ENCODE measurements at regions not wholly inside any gene's neighbourhood (a gene's known extent, or its start where the extent isn't known, plus 50 kb on each side); places are given as distances from the start of the nearest gene placed in this dataset.
"Not testable (repeated sequence)": the region's sequence is repeated elsewhere in the genome, so short reads cannot be mapped to it uniquely, and the experiment has no call there.

GRCh38 chr16:86347916-86348555 lies 162.3 kb upstream of the FOXF1 start:
- 54 to 73% (median 56%) methylated on average over 11 of the region's 11 CpGs for WGBS, 3 donors
- Histone ChIP-seq H3K4me1 (ENCODE audit: control insufficient read depth in 3 of 3, insufficient read depth in 2 of 3, low read depth in 1 of 3, low read length in 2 of 3) (peaks cover 0 to 13% (median 0%) of the 10 kb centered on the region in 3 donors), H3K9me3 (ENCODE audit: control insufficient read depth in 2 of 2, insufficient read depth in 1 of 2, low read depth in 1 of 2, low read length in 1 of 2) (peaks cover 0 to 2% of the 10 kb centered on the region in 2 donors), H3K27me3 (ENCODE audit: control insufficient read depth in 3 of 3, insufficient read depth in 3 of 3, low read length in 3 of 3) (peaks cover 0 to 7% (median 3%) of the 10 kb centered on the region in 3 donors), H3K27ac (ENCODE audit: low read depth in 1 of 3, low read length in 2 of 3) (no peak overlapping the region), H3K36me3 (ENCODE audit: control insufficient read depth in 3 of 3, insufficient read depth in 2 of 3, low read depth in 1 of 3, low read length in 3 of 3) (no peaks in the 10 kb centered on the region), H3K4me3 (ENCODE audit: low read depth in 1 of 3, low read length in 3 of 3) (no peak overlapping the region)
- DNase-seq (no peak), FAIRE-seq (no peak)

- H3K27me3 ChIP-seq (ENCODE audit: control insufficient read depth in 3 of 3, insufficient read depth in 3 of 3, low read length in 3 of 3) = peaks cover 0 to 3% (median 0%) of the 10 kb centered on the region in 3 donors
- no peak overlapping the region for H3K27ac ChIP-seq (ENCODE audit: low read depth in 1 of 3, low read length in 2 of 3)
- H3K36me3 ChIP-seq (ENCODE audit: control insufficient read depth in 3 of 3, insufficient read depth in 2 of 3, low read depth in 1 of 3, low read length in 3 of 3) = no peaks in the 10 kb centered on the region
- H3K4me1 ChIP-seq (ENCODE audit: control insufficient read depth in 3 of 3, insufficient read depth in 2 of 3, low read depth in 1 of 3, low read length in 2 of 3) = peaks cover 0 to 5% (median 0%) of the 10 kb centered on the region in 3 donors
- FAIRE-seq (no peak), DNase-seq (no peak)
- 60 to 86% (median 67%) methylated on average over 5 of the region's 5 CpGs for WGBS, 3 donors
- no peak overlapping the region for H3K4me3 ChIP-seq (ENCODE audit: low read depth in 1 of 3, low read length in 3 of 3)
- H3K9me3 ChIP-seq (ENCODE audit: control insufficient read depth in 2 of 2, insufficient read depth in 1 of 2, low read depth in 1 of 2, low read length in 1 of 2) = peaks cover 0 to 2% of the 10 kb centered on the region in 2 donors
Measured at GRCh38 chr16:86349338-86349900, 160.9 kb upstream of the FOXF1 start.

GRCh38 chr16:86350289-86350688 lies 160.0 kb upstream of the FOXF1 start:
- Histone ChIP-seq H3K4me1 (ENCODE audit: control insufficient read depth in 3 of 3, insufficient read depth in 2 of 3, low read depth in 1 of 3, low read length in 2 of 3) (peaks cover 0 to 4% (median 0%) of the 10 kb centered on the region in 3 donors), H3K36me3 (ENCODE audit: control insufficient read depth in 3 of 3, insufficient read depth in 2 of 3, low read depth in 1 of 3, low read length in 3 of 3) (no peaks in the 10 kb centered on the region), H3K27me3 (ENCODE audit: control insufficient read depth in 3 of 3, insufficient read depth in 3 of 3, low read length in 3 of 3) (peaks cover 0 to 5% (median 0%) of the 10 kb centered on the region in 3 donors), H3K4me3 (ENCODE audit: low read depth in 1 of 3, low read length in 3 of 3) (no peak overlapping the region), H3K9me3 (ENCODE audit: control insufficient read depth in 2 of 2, insufficient read depth in 1 of 2, low read depth in 1 of 2, low read length in 1 of 2) (peaks cover 0 to 5% of the 10 kb centered on the region in 2 donors), H3K27ac (ENCODE audit: low read depth in 1 of 3, low read length in 2 of 3) (no peak overlapping the region)
- no peak for FAIRE-seq
- 28 to 45% (median 36%) methylated on average over 5 of the region's 5 CpGs for WGBS, 3 donors
- no peak for DNase-seq

GRCh38 chr16:86351041-86351784 lies 159.1 kb upstream of the FOXF1 start:
- DNase-seq = no peak
- peaks cover 0 to 4% (median 0%) of the 10 kb centered on the region in 3 donors for H3K4me1 ChIP-seq (ENCODE audit: control insufficient read depth in 3 of 3, insufficient read depth in 2 of 3, low read depth in 1 of 3, low read length in 2 of 3)
- H3K36me3 ChIP-seq (ENCODE audit: control insufficient read depth in 3 of 3, insufficient read depth in 2 of 3, low read depth in 1 of 3, low read length in 3 of 3) = no peaks in the 10 kb centered on the region
- H3K27me3 ChIP-seq (ENCODE audit: control insufficient read depth in 3 of 3, insufficient read depth in 3 of 3, low read length in 3 of 3) = peaks cover 0 to 5% (median 0%) of the 10 kb centered on the region in 3 donors
- no peak overlapping the region for H3K4me3 ChIP-seq (ENCODE audit: low read depth in 1 of 3, low read length in 3 of 3)
- peaks cover 0 to 12% of the 10 kb centered on the region in 2 donors for H3K9me3 ChIP-seq (ENCODE audit: control insufficient read depth in 2 of 2, insufficient read depth in 1 of 2, low read depth in 1 of 2, low read length in 1 of 2)
- 55 to 62% (median 61%) methylated on average over 20 of the region's 20 CpGs for WGBS, 3 donors
- peak overlapping the region in 1 of 3 donors; percentile 23 for H3K27ac ChIP-seq (ENCODE audit: low read depth in 1 of 3, low read length in 2 of 3)
- no peak for FAIRE-seq

GRCh38 chr16:86351785-86352139 lies 158.6 kb upstream of the FOXF1 start:
- not testable (repeated sequence) for DNase-seq; H3K27ac ChIP-seq (ENCODE audit: low read depth in 1 of 3, low read length in 2 of 3); H3K4me3 ChIP-seq (ENCODE audit: low read depth in 1 of 3, low read length in 3 of 3); H3K27me3 ChIP-seq (ENCODE audit: control insufficient read depth in 3 of 3, insufficient read depth in 3 of 3, low read length in 3 of 3); FAIRE-seq; H3K36me3 ChIP-seq (ENCODE audit: control insufficient read depth in 3 of 3, insufficient read depth in 2 of 3, low read depth in 1 of 3, low read length in 3 of 3); H3K4me1 ChIP-seq (ENCODE audit: control insufficient read depth in 3 of 3, insufficient read depth in 2 of 3, low read depth in 1 of 3, low read length in 2 of 3)
- H3K9me3 ChIP-seq (ENCODE audit: control insufficient read depth in 2 of 2, insufficient read depth in 1 of 2, low read depth in 1 of 2, low read length in 1 of 2) = peaks cover 0 to 12% of the 10 kb centered on the region in 2 donors
- WGBS, 3 donors = 61 to 70% (median 62%) methylated on average over 10 of the region's 10 CpGs

- Histone ChIP-seq H3K36me3 (ENCODE audit: control insufficient read depth in 3 of 3, insufficient read depth in 2 of 3, low read depth in 1 of 3, low read length in 3 of 3) (no peaks in the 10 kb centered on the region), H3K27me3 (ENCODE audit: control insufficient read depth in 3 of 3, insufficient read depth in 3 of 3, low read length in 3 of 3) (peaks cover 0 to 4% (median 0%) of the 10 kb centered on the region in 3 donors), H3K4me3 (ENCODE audit: low read depth in 1 of 3, low read length in 3 of 3) (no peak overlapping the region), H3K9me3 (ENCODE audit: control insufficient read depth in 2 of 2, insufficient read depth in 1 of 2, low read depth in 1 of 2, low read length in 1 of 2) (peaks cover 0 to 12% of the 10 kb centered on the region in 2 donors), H3K4me1 (ENCODE audit: control insufficient read depth in 3 of 3, insufficient read depth in 2 of 3, low read depth in 1 of 3, low read length in 2 of 3) (peaks cover 0 to 4% (median 0%) of the 10 kb centered on the region in 3 donors), H3K27ac (ENCODE audit: low read depth in 1 of 3, low read length in 2 of 3) (no peak overlapping the region)
- no peak for FAIRE-seq
- DNase-seq = no peak
- 74 to 77% (median 75%) methylated on average over 11 of the region's 11 CpGs for WGBS, 3 donors
Measured at GRCh38 chr16:86353148-86353547, 157.2 kb upstream of the FOXF1 start.

GRCh38 chr16:86353948-86354347 lies 156.4 kb upstream of the FOXF1 start:
- FAIRE-seq = no peak
- no peaks in the 10 kb centered on the region for H3K36me3 ChIP-seq (ENCODE audit: control insufficient read depth in 3 of 3, insufficient read depth in 2 of 3, low read depth in 1 of 3, low read length in 3 of 3)
- 77 to 86% (median 84%) methylated on average over 9 of the region's 9 CpGs for WGBS, 3 donors

GRCh38 chr16:86354641-86355513 lies 155.4 kb upstream of the FOXF1 start:
- DNase-seq = no peak
- Histone ChIP-seq H3K36me3 (ENCODE audit: control insufficient read depth in 3 of 3, insufficient read depth in 2 of 3, low read depth in 1 of 3, low read length in 3 of 3) (no peaks in the 10 kb centered on the region), H3K4me1 (ENCODE audit: control insufficient read depth in 3 of 3, insufficient read depth in 2 of 3, low read depth in 1 of 3, low read length in 2 of 3) (peaks cover 0 to 4% (median 0%) of the 10 kb centered on the region in 3 donors), H3K27ac (ENCODE audit: low read depth in 1 of 3, low read length in 2 of 3) (no peak overlapping the region), H3K27me3 (ENCODE audit: control insufficient read depth in 3 of 3, insufficient read depth in 3 of 3, low read length in 3 of 3) (peaks cover 0 to 4% (median 0%) of the 10 kb centered on the region in 3 donors), H3K4me3 (ENCODE audit: low read depth in 1 of 3, low read length in 3 of 3) (no peak overlapping the region), H3K9me3 (ENCODE audit: control insufficient read depth in 2 of 2, insufficient read depth in 1 of 2, low read depth in 1 of 2, low read length in 1 of 2) (peaks cover 0 to 12% of the 10 kb centered on the region in 2 donors)
- WGBS, 3 donors = 63 to 69% (median 65%) methylated on average over 7 of the region's 7 CpGs
- FAIRE-seq = no peak

More at GRCh38 chr16:86353948-86354347, 156.4 kb upstream of the FOXF1 start:
- Histone ChIP-seq H3K4me3 (ENCODE audit: low read depth in 1 of 3, low read length in 3 of 3) (no peak overlapping the region), H3K4me1 (ENCODE audit: control insufficient read depth in 3 of 3, insufficient read depth in 2 of 3, low read depth in 1 of 3, low read length in 2 of 3) (peaks cover 0 to 4% (median 0%) of the 10 kb centered on the region in 3 donors), H3K27me3 (ENCODE audit: control insufficient read depth in 3 of 3, insufficient read depth in 3 of 3, low read length in 3 of 3) (peaks cover 0 to 4% (median 0%) of the 10 kb centered on the region in 3 donors), H3K9me3 (ENCODE audit: control insufficient read depth in 2 of 2, insufficient read depth in 1 of 2, low read depth in 1 of 2, low read length in 1 of 2) (peaks cover 0 to 12% of the 10 kb centered on the region in 2 donors), H3K27ac (ENCODE audit: low read depth in 1 of 3, low read length in 2 of 3) (no peak overlapping the region)
- DNase-seq = no peak
